LNCaP clone FGC (cell line): ENCODE measurements at regions not wholly inside any gene's neighbourhood (a gene's known extent, or its start where the extent isn't known, plus 50 kb on each side); places are given as distances from the start of the nearest gene placed in this dataset.

Experiments used
- DNase-seq: peaks from one replicate; pipeline ENCODE4 v3.0.0-alpha.2; 2011; ENCODE audit warnings: low read depth
- H3K4me3 ChIP-seq: 2 replicates; pipeline ENCODE4 v1.5.1; 2011; ENCODE audit warnings: mild to moderate bottlenecking, low read depth, low read length, control low read depth
- TF ChIP-seq, protein P1 (sequence below): IDR thresholded peaks from 2 replicates; pipeline ENCODE4 v1.5.1; 2012; ENCODE audit warnings: mild to moderate bottlenecking; ENCODE audit not compliant: control insufficient read depth, insufficient read depth; ENCODE audit errors: extremely low read depth

DNA sequence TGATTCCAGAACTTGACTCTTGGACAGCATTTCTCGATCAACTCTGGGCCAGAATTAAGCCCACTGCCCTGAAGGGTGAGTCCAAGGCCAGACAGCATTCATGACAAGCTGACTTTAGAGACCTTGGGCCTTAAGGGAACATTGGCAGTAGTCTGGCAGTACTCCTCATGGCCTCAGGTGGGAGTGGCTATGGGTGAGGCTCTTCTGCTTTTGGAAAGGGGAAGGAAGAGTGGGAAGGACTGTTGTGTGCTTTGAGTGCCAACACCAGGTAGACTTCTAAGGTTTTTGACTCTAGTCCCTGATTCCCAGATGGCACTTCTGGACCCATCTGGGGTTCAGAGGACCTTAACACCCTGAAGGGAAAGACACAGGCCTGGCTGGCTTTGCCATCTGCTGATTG lies 530.4 kb downstream of the ACTL7B start:
- TF ChIP-seq, protein P1, sequence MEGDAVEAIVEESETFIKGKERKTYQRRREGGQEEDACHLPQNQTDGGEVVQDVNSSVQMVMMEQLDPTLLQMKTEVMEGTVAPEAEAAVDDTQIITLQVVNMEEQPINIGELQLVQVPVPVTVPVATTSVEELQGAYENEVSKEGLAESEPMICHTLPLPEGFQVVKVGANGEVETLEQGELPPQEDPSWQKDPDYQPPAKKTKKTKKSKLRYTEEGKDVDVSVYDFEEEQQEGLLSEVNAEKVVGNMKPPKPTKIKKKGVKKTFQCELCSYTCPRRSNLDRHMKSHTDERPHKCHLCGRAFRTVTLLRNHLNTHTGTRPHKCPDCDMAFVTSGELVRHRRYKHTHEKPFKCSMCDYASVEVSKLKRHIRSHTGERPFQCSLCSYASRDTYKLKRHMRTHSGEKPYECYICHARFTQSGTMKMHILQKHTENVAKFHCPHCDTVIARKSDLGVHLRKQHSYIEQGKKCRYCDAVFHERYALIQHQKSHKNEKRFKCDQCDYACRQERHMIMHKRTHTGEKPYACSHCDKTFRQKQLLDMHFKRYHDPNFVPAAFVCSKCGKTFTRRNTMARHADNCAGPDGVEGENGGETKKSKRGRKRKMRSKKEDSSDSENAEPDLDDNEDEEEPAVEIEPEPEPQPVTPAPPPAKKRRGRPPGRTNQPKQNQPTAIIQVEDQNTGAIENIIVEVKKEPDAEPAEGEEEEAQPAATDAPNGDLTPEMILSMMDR, result no peak
- H3K4me3 ChIP-seq, result no peak overlapping the region
- DNase-seq, result no peak

DNA sequence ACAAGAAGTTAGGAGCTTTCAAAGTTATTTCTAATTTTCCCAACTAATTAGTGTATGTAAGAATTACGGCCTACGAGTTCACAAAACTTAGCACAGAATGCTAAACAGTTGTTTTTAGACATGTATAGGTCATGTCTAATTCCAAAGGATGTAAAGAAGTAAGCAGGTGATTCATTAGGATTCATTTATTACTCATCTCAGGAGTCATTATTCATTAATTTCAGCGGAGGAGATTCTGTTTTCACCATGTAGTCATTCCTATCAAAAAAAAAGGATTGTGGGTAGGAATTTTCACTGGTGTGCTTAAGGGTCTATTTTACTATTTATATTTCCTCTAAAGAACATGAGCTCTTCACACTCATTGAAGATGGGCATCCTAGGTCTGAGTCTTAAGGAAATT lies 532.2 kb downstream of the ACTL7B start:
- no peak for DNase-seq
- TF ChIP-seq, protein P1, result no peak
- H3K4me3 ChIP-seq, result no peak overlapping the region

DNA sequence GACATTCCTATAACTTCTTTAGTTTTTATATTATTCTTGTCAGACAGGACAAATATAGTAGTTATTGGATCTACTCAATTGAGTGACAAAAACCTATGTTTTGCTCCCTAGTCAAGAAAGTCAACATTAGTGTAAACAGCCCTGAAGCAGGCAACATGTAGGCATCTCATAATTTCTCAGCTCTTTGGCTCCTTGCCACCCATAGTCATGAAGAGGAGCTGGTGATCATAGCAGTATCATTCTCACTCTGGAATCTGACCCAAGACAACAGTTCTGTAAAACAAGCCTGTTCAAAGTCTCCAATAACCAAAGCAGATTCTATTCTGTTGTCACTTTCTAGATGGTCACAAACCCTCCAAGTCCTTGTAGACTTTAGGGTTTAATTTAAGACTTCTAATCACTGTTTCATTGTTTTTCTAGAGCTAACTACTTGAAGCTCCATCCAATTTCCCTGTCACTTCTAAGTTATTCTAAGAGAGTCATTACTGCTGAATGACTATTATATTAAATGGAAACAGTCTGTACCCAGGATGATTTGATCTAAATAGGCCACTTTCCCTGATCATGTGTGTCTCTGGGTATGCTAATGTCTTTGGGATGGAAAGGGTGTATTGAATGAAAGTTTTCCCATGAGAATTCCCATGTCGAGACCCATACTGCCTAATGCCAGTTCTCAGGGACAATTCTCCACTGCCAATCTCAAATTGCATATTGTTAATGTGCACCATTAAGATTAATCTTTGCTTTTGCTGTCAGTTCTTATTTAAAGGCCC lies 533.3 kb downstream of the ACTL7B start:
- no peak overlapping the region for H3K4me3 ChIP-seq
- TF ChIP-seq, protein P1, result no peak
- DNase-seq, result no peak

DNA sequence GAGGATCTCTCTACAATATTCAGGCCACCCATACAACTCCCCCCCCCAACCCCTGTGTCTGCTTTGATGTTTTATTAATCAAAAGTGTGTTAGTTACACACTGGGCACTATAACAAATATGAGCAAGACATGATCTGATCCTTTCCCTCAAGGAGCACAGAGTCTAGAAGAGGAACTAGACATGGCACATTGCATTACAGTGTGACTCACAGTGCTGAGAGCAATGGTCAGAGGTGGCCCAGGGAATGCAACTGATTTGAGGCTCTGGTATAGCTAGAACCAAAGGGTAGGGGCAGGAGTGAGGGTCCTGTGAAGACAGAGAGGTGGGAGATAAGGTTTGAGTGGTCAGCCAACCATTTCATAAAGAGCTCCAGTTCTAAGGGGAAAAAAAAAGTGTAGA lies 539.2 kb downstream of the ACTL7B start:
- TF ChIP-seq, protein P1, result no peak
- no peak for DNase-seq
- H3K4me3 ChIP-seq, result no peak overlapping the region

DNA sequence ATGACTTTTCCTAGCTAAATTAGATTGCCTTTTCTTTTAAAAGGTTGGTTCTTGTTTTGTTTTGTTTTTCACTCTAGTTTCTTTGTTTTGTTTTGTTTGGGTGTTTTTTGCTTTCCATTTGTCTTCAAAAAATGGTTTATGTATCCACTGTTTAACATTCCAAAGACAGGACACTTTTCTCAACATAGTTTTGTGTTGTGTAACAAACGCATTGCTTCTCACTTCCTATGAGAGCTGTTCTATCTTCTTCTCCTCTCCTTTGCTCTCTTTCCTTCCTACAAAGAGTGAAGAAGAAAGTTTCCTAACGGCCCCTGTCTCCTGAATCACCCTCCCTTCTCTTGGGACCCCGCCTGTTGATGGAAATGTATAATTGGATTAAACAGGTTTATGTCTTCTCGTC lies 539.7 kb downstream of the ACTL7B start:
- TF ChIP-seq, protein P1, result no peak
- no peak for DNase-seq
- H3K4me3 ChIP-seq, result no peak overlapping the region

DNA sequence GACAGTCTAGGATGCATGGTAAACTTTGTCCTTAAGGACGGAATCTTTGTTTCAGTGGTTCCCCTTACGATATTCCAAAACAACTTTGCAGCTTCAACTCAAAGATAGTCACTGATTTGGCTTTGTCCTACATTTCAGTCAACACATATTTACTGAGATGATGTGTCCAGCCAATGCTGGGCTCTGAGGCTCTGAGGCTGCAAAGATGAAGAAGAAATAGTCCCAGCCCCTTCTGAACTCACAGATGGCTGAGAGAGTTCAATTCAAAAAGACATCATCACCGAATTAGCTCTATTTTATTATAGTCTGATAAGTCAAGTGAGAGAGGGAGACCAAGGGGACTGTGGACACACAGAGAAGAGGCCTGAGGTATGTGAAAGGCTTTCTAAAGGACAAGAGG lies 544.0 kb downstream of the ACTL7B start:
- no peak for DNase-seq
- no peak overlapping the region for H3K4me3 ChIP-seq
- TF ChIP-seq, protein P1, result no peak

DNA sequence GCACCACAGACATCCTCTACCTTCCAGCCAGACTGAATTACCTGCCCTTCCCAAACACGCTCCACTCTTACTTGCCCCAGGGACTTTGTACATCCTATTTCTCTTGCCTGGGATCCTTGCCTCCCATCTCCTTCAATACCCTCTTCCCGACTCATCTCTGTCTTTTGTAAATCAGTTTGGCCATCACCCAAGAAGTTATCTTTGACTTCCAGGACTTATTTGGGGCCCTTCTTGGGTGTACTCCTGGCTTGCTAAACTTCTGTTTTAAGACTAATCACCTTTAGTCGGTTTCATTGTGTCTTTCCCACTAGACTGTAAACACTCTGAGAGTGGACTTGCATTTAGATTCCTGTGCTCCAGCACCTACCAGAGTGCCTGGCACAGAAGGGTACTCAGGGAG lies 545.6 kb downstream of the ACTL7B start:
- TF ChIP-seq, protein P1, result no peak
- H3K4me3 ChIP-seq, result no peak overlapping the region

More for the DNA sequence above, 545.6 kb downstream of the ACTL7B start:
- no peak for DNase-seq
